HG03439 (cell line): ENCODE measurements at regions not wholly inside any gene's neighbourhood (a gene's known extent, or its start where the extent isn't known, plus 50 kb on each side); places are given as distances from the start of the nearest gene placed in this dataset.
"Not testable (repeated sequence)": the region's sequence is repeated elsewhere in the genome, so short reads cannot be mapped to it uniquely, and the experiment has no call there.

Experiments
- ATAC-seq: cut with Tn5 transposase; IDR thresholded peaks from one replicate; pipeline ENCODE4 v1.9.1; 2021; ENCODE audit warnings: mild to moderate bottlenecking, moderate library complexity; ENCODE audit not compliant: unreplicated experiment

- ATAC-seq = not testable (repeated sequence)
Observed at GRCh38 chr3:75840160-75840559, 54.8 kb upstream of the ZNF717 start.

GRCh38 chr3:75850301-75851008, 65.1 kb upstream of the ZNF717 start:
- not testable (repeated sequence) for ATAC-seq

- no peak for ATAC-seq
Observed at GRCh38 chr3:75863130-75863529, 77.8 kb upstream of the ZNF717 start.

GRCh38 chr3:75863878-75864277, 78.5 kb upstream of the ZNF717 start:
- ATAC-seq = no peak

- not testable (repeated sequence) for ATAC-seq
Observed at GRCh38 chr3:75883719-75884118, 98.4 kb upstream of the ZNF717 start.

GRCh38 chr3:75886971-75887526, 101.7 kb upstream of the ZNF717 start:
- no peak for ATAC-seq

- no peak for ATAC-seq
Observed at GRCh38 chr3:75894234-75894633, 108.9 kb upstream of the ZNF717 start.

GRCh38 chr3:75896265-75896664, 110.9 kb upstream of the ZNF717 start:
- ATAC-seq = no peak

- not testable (repeated sequence) for ATAC-seq
Observed at GRCh38 chr3:75901446-75901845, 116.1 kb upstream of the ZNF717 start.

- ATAC-seq = no peak
Observed at GRCh38 chr3:75906555-75907112, 121.3 kb upstream of the ZNF717 start.

GRCh38 chr3:75913800-75914350, 128.5 kb upstream of the ZNF717 start:
- ATAC-seq = no peak

- not testable (repeated sequence) for ATAC-seq
Observed at GRCh38 chr3:75914741-75915140, 129.4 kb upstream of the ZNF717 start.

- no peak for ATAC-seq
Observed at GRCh38 chr3:75938921-75939320, 153.6 kb upstream of the ZNF717 start.

- ATAC-seq = no peak
Observed at GRCh38 chr3:75951941-75952340, 166.6 kb upstream of the ZNF717 start.

GRCh38 chr3:75960031-75960430, 174.7 kb upstream of the ZNF717 start:
- ATAC-seq = not testable (repeated sequence)

- not testable (repeated sequence) for ATAC-seq
Observed at GRCh38 chr3:75962054-75962453, 176.7 kb upstream of the ZNF717 start.

- no peak for ATAC-seq
Observed at GRCh38 chr3:75967071-75967470, 181.7 kb upstream of the ZNF717 start.

- ATAC-seq = no peak
Observed at GRCh38 chr3:75978686-75979085, 193.3 kb upstream of the ZNF717 start.

GRCh38 chr3:75981401-75981800, 196.1 kb upstream of the ZNF717 start:
- ATAC-seq = no peak

- no peak for ATAC-seq
Observed at GRCh38 chr3:75982151-75982550, 196.8 kb upstream of the ZNF717 start.

- ATAC-seq = no peak
Observed at GRCh38 chr3:75983111-75983510, 197.8 kb upstream of the ZNF717 start.
